IMR-90 (cell line): ENCODE measurements at regions not wholly inside any gene's neighbourhood (a gene's known extent, or its start where the extent isn't known, plus 50 kb on each side); places are given as distances from the start of the nearest gene placed in this dataset.

Experiments
- BHLHE40 ChIP-seq: fragments of 150-350 bp; IDR thresholded peaks from 2 replicates; pipeline ENCODE4 v1.6.1; 2016; ENCODE audit warnings: mild to moderate bottlenecking, low read depth, low read length
- CEBPB ChIP-seq: IDR thresholded peaks from 2 replicates; pipeline ENCODE4 v1.6.1; 2012; ENCODE audit warnings: low read depth, low read length, improper control_type of control experiment
- ELK1 ChIP-seq: fragments of 150-350 bp; IDR thresholded peaks from 2 replicates; pipeline ENCODE4 v1.6.1; 2016; ENCODE audit warnings: low read depth, mild to moderate bottlenecking, low read length, moderate library complexity, borderline replicate concordance
- FOS ChIP-seq: fragments of 150-350 bp; IDR thresholded peaks from 2 replicates; pipeline ENCODE4 v1.6.1; 2016; ENCODE audit warnings: low read depth, low read length
- MAFK ChIP-seq: IDR thresholded peaks from 2 replicates; pipeline ENCODE4 v1.6.1; 2012; ENCODE audit warnings: low read depth, low read length, improper control_type of control experiment
- MXI1 ChIP-seq: IDR thresholded peaks from 2 replicates; pipeline ENCODE4 v1.6.1; 2012; ENCODE audit warnings: low read depth, mild to moderate bottlenecking, low read length, moderate library complexity, borderline replicate concordance
- POLR2A ChIP-seq: IDR thresholded peaks from 2 replicates; pipeline ENCODE4 v1.6.1; 2012; ENCODE audit warnings: mild to moderate bottlenecking, low read depth, low read length
- RAD21 ChIP-seq: IDR thresholded peaks from 2 replicates; pipeline ENCODE4 v1.6.1; 2012; ENCODE audit warnings: low read length, improper control_type of control experiment
- RFX5 ChIP-seq: IDR thresholded peaks from 2 replicates; pipeline ENCODE4 v1.8.0; 2012; ENCODE audit warnings: low read depth, mild to moderate bottlenecking, low read length, moderate library complexity
- SMC3 ChIP-seq: fragments of 150-350 bp; IDR thresholded peaks from 2 replicates; pipeline ENCODE4 v1.6.1; 2016; ENCODE audit warnings: low read depth, mild to moderate bottlenecking, antibody characterized with exemption, low read length, moderate library complexity
- USF2 ChIP-seq: fragments of 150-350 bp; IDR thresholded peaks from 2 replicates; pipeline ENCODE4 v1.6.1; 2017; ENCODE audit warnings: mild to moderate bottlenecking, antibody characterized with exemption, low read length, low read depth
- TF ChIP-seq, protein P1 (sequence below): conservative IDR thresholded peaks from 2 replicates; pipeline ENCODE4 v1.5.1; 2012; ENCODE audit warnings: mild to moderate bottlenecking, low read depth, low read length, improper control_type of control experiment

GRCh38 chr2:15844211-15844801 lies 96.0 kb upstream of the MYCN start:
- TF ChIP-seq, protein P1, sequence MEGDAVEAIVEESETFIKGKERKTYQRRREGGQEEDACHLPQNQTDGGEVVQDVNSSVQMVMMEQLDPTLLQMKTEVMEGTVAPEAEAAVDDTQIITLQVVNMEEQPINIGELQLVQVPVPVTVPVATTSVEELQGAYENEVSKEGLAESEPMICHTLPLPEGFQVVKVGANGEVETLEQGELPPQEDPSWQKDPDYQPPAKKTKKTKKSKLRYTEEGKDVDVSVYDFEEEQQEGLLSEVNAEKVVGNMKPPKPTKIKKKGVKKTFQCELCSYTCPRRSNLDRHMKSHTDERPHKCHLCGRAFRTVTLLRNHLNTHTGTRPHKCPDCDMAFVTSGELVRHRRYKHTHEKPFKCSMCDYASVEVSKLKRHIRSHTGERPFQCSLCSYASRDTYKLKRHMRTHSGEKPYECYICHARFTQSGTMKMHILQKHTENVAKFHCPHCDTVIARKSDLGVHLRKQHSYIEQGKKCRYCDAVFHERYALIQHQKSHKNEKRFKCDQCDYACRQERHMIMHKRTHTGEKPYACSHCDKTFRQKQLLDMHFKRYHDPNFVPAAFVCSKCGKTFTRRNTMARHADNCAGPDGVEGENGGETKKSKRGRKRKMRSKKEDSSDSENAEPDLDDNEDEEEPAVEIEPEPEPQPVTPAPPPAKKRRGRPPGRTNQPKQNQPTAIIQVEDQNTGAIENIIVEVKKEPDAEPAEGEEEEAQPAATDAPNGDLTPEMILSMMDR = no peak
- TF ChIP-seq USF2 (no peak), CEBPB (no peak), BHLHE40 (no peak), MAFK (no peak), RFX5 (no peak), POLR2A (no peak), FOS (no peak), SMC3 (no peak), MXI1 (no peak), RAD21 (no peak), ELK1 (no peak)
